H1 (cell line): ENCODE measurements at regions not wholly inside any gene's neighbourhood (a gene's known extent, or its start where the extent isn't known, plus 50 kb on each side); places are given as distances from the start of the nearest gene placed in this dataset.

ENCODE experiments used
- ASH2L ChIP-seq: fragments of 200-600, 300-600 bp; sonication (generic); IDR thresholded peaks from one replicate; pipeline ENCODE4 v1.7.1; 2017; ENCODE audit warnings: low read length
- FOSL1 ChIP-seq: IDR thresholded peaks from 2 replicates; pipeline ENCODE4 v1.6.1; 2011; ENCODE audit warnings: mild to moderate bottlenecking, low read depth, low read length, moderate library complexity; ENCODE audit not compliant: insufficient read depth
- SP2 ChIP-seq: IDR thresholded peaks from 2 replicates; pipeline ENCODE4 v1.6.1; 2012; ENCODE audit warnings: mild to moderate bottlenecking, low read length, inconsistent platforms
- TF ChIP-seq, protein P1 (sequence below): fragments of 300-600 bp; sonication (generic); IDR thresholded peaks from 2 replicates; pipeline ENCODE4 v1.7.1; 2012; ENCODE audit warnings: low read length, moderate library complexity, mild to moderate bottlenecking, inconsistent platforms; ENCODE audit not compliant: insufficient replicate concordance

DNA sequence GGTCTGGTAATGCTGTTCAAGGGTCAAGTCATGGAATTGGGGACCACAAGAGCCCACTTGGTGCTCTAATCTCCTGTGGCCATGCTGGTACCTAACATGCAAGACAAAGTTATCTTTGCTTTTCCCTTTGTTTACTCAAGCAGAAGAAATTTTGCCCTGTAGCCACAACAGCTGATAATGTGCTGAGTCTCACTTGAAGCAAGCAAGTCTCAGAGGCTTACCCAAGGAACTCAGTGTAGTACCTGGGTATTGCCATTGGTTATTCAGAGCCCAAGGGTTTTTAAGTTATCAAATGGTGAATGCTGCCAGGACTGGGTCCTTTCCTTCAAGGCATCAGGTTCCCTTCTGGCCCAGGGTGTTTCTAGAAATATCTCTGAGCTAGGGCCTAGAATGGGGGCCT lies 198.9 kb upstream of the RNPC3 start (continued):
- TF ChIP-seq, protein P1, sequence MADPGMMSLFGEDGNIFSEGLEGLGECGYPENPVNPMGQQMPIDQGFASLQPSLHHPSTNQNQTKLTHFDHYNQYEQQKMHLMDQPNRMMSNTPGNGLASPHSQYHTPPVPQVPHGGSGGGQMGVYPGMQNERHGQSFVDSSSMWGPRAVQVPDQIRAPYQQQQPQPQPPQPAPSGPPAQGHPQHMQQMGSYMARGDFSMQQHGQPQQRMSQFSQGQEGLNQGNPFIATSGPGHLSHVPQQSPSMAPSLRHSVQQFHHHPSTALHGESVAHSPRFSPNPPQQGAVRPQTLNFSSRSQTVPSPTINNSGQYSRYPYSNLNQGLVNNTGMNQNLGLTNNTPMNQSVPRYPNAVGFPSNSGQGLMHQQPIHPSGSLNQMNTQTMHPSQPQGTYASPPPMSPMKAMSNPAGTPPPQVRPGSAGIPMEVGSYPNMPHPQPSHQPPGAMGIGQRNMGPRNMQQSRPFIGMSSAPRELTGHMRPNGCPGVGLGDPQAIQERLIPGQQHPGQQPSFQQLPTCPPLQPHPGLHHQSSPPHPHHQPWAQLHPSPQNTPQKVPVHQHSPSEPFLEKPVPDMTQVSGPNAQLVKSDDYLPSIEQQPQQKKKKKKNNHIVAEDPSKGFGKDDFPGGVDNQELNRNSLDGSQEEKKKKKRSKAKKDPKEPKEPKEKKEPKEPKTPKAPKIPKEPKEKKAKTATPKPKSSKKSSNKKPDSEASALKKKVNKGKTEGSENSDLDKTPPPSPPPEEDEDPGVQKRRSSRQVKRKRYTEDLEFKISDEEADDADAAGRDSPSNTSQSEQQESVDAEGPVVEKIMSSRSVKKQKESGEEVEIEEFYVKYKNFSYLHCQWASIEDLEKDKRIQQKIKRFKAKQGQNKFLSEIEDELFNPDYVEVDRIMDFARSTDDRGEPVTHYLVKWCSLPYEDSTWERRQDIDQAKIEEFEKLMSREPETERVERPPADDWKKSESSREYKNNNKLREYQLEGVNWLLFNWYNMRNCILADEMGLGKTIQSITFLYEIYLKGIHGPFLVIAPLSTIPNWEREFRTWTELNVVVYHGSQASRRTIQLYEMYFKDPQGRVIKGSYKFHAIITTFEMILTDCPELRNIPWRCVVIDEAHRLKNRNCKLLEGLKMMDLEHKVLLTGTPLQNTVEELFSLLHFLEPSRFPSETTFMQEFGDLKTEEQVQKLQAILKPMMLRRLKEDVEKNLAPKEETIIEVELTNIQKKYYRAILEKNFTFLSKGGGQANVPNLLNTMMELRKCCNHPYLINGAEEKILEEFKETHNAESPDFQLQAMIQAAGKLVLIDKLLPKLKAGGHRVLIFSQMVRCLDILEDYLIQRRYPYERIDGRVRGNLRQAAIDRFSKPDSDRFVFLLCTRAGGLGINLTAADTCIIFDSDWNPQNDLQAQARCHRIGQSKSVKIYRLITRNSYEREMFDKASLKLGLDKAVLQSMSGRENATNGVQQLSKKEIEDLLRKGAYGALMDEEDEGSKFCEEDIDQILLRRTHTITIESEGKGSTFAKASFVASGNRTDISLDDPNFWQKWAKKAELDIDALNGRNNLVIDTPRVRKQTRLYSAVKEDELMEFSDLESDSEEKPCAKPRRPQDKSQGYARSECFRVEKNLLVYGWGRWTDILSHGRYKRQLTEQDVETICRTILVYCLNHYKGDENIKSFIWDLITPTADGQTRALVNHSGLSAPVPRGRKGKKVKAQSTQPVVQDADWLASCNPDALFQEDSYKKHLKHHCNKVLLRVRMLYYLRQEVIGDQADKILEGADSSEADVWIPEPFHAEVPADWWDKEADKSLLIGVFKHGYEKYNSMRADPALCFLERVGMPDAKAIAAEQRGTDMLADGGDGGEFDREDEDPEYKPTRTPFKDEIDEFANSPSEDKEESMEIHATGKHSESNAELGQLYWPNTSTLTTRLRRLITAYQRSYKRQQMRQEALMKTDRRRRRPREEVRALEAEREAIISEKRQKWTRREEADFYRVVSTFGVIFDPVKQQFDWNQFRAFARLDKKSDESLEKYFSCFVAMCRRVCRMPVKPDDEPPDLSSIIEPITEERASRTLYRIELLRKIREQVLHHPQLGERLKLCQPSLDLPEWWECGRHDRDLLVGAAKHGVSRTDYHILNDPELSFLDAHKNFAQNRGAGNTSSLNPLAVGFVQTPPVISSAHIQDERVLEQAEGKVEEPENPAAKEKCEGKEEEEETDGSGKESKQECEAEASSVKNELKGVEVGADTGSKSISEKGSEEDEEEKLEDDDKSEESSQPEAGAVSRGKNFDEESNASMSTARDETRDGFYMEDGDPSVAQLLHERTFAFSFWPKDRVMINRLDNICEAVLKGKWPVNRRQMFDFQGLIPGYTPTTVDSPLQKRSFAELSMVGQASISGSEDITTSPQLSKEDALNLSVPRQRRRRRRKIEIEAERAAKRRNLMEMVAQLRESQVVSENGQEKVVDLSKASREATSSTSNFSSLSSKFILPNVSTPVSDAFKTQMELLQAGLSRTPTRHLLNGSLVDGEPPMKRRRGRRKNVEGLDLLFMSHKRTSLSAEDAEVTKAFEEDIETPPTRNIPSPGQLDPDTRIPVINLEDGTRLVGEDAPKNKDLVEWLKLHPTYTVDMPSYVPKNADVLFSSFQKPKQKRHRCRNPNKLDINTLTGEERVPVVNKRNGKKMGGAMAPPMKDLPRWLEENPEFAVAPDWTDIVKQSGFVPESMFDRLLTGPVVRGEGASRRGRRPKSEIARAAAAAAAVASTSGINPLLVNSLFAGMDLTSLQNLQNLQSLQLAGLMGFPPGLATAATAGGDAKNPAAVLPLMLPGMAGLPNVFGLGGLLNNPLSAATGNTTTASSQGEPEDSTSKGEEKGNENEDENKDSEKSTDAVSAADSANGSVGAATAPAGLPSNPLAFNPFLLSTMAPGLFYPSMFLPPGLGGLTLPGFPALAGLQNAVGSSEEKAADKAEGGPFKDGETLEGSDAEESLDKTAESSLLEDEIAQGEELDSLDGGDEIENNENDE: no peak
- TF ChIP-seq ASH2L: no peak
- no peak for TF ChIP-seq SP2
- no peak for TF ChIP-seq FOSL1
